ENCODE measurements at regions not wholly inside any gene's neighbourhood (a gene's known extent, or its start where the extent isn't known, plus 50 kb on each side); places are given as distances from the start of the nearest gene placed in this dataset.

DNA sequence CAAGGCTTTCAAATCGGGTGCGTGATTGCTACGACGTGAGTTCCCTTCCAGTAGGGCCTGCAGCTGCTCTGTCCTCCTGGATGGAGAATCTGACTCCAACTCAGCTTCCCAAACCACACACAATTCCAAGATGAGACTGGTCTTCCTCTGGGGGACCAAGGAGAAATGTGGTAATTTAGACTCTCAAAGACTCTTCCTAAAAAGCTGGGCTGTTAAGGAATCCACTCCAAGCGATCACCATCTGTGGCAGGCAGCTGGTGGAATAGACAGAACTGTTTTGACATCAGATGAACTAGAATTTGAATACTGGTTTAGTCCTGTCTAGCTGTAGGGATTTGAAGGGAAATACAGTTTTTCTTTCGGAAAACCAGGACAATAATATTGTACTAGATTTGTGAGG is 130.7 kb upstream of the KLF4 start:
- DNase-seq (ENCODE audit: low read depth in 2 of 3, low spot score in 2 of 3) = no peak

DNA sequence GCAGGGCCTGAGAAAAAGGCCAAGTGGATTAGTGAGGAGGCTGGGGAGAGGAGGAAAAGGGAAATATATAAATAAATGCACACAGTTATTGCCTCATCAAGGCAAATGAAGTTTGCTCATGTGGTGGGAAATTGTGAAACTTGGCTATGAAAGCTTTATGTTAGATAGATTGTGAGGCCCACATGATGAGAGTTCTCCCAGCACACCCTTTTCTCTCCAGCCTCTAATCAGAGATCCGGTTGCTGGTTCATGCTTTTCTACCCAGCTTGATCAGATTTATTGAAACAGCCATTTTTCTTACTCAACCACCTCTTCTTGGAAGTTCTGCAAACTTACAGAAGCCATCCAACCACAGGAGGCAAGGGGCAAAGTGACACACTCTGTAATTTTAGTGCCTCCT is 125.8 kb upstream of the KLF4 start:
- no peak for DNase-seq (ENCODE audit: low read depth in 2 of 3, low spot score in 2 of 3)

DNA sequence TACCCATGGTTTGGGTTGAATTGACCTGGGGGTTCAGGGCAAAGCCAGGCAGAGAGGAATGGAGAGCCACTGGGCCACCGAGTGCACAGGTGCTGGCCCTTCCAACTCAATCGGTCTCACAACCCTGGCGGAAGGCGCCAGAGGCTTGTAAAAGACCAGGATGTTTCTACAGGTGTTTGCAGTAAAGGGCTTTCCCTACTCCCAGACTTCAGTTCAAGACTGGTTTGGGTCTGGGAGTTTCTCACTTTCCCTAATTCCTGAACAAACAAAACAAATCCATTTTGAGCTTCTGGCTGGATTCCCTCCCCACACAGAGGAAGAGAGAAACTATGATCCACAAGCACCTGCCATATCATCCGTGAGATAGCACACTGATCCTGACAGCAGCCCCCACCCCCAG is 125.2 kb upstream of the KLF4 start:
- no peak for DNase-seq (ENCODE audit: low read depth in 2 of 3, low spot score in 2 of 3)

DNA sequence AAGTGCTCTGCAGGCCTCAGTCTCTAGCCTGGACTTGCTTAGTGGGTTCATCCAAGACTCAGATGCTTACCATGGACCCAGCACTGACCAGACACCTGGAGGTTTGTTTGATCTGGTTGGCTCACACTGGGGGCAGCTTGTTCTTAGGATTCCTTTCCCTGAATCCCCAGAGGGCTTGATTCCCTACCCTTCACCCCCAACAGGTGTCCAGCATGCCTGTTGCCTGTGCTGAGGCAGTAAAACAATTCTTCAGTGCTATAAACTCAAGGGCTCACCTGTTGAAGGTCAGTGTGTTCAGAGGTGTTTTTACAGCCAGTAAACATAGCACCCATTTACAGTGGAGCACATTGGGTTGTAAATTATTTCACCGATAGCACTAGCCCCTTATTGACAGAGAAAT is 123.8 kb upstream of the KLF4 start:
- no peak for DNase-seq (ENCODE audit: low read depth in 2 of 3, low spot score in 2 of 3)

DNA sequence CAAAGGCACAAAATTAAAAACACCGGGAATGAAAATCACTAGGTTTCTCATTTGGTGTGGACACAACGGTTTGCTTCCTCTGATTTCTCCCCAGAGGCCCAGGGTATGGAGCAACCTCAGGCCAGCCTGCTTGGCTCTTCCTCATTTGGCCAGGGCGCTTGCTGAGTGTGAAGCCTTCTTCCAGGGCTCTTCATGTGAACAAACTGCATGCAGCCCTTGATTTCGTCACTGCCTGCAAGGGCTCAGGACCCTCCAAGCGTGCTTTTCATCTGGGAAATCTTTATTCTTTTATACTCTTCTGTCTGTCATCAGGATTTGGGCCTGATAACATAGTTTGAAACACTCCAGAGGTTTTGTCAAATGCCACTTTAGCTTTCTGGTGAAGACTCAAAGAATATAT is 122.6 kb upstream of the KLF4 start:
- DNase-seq (ENCODE audit: low read depth in 2 of 3, low spot score in 2 of 3) = no peak

DNA sequence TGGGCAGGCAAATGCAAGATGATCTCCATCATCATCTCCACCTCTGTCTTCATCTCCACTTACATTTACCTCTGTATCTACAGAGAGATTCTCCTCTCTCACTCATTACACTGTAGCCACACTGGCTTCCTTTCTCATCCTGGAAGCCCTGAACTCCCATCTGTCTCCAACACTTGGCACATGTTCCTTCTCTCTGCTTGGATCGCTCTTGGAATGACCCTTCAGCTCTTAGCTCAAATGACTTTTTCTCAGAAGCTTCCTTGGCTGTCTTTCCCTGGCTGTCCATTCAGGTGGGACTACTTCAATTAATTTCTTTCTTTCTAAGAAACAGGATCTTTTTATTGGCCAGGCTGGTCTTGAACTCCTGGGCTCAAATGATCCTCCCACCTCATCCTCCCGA is 120.0 kb upstream of the KLF4 start:
- no peak for DNase-seq (ENCODE audit: low read depth in 2 of 3, low spot score in 2 of 3)

DNA sequence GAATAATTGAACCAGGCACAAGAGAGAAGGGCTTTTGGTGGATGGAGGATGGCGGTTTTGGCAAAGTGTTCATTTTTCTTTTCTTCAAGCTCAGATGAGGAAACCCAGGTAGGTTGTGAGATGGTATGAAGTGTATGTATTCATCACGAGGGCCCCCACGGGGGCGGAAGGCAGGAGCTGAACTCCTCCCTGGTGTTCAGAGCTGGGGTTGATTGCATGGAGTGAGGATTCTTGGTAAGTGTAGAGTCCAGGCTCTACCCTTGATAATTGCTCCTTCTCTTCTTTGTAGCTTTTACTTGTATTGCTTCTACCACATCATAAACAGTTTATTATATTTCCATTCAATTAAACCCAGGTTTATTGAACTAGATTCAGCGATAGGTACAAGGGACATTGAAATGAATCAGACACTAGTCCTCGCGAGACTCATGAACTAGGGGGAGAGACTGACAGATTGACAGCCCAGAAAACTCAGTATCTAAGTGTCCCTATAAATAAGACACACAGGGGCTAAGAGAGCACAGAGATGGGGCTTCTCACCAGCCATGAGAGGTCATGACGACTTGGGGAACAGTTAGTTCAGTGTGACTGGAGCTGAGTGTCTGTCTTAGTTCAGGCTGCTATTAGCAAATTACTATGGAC is 116.7 kb upstream of the KLF4 start:
- no peak for DNase-seq (ENCODE audit: low read depth in 2 of 3, low spot score in 2 of 3)

DNA sequence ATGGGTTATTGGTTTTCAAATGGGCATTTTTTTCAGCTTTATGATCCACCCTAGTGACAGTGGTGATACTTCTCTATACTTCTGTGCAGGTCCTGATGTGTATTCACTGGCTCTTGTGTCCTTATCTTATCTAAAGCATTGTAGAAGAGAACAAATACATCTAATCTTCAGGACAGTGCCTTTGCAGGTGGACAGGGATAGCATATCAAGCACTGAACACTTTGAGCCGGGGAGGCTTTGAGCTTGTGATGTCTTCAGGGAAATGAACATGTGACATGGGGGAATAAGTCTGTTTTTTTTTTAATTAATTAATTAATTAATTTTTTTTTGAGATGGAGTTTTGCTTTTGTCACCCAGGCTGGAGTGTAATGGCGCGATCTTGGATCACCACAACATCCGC is 115.5 kb upstream of the KLF4 start:
- DNase-seq (ENCODE audit: low read depth in 2 of 3, low spot score in 2 of 3) = no peak

DNA sequence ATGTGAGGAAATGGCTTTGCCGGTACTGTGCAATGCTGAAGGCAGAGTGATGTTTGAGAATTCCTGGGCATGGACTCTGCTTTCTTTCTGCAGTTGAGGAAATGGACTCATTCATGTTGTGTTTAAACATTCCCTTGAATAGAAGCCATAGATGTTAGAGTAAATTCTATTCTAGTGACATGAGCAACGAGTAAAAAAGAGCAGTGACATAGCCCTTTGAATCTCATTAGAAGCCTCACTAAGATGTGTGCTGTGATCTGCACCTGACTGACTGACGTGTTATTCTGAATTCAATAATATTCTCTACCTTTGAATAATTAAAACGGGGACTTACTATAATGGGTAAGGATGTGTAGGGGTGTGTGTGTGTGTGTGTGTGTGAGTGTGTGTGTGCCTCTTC is 113.7 kb upstream of the KLF4 start:
- no peak for DNase-seq (ENCODE audit: low read depth in 2 of 3, low spot score in 2 of 3)

DNA sequence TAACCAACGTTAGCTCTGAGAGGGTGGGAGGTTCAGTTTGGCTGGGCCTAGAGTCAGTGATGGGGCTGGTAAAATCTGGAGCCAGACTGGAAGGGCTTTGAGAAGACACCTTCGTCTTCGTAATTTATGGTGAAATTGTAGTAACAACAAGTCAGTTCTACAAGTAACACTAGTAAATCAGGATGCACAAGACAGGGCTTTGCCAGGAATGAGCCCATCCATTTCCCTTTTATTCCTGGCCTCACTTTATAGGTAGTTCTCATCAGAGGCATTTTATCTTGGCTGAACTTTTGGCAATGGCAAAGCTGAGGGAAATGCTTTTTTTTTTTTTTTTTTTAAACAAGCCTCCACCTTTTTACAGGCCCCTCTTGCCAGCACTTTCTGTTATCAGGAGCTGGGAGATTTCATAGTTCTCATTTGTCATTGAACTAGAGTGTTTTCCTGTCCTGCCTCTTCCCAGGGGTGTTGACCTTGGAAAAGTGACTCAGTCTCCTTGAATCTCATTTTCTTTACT is 110.5 kb upstream of the KLF4 start:
- DNase-seq (ENCODE audit: low read depth in 2 of 3, low spot score in 2 of 3) = no peak

DNA sequence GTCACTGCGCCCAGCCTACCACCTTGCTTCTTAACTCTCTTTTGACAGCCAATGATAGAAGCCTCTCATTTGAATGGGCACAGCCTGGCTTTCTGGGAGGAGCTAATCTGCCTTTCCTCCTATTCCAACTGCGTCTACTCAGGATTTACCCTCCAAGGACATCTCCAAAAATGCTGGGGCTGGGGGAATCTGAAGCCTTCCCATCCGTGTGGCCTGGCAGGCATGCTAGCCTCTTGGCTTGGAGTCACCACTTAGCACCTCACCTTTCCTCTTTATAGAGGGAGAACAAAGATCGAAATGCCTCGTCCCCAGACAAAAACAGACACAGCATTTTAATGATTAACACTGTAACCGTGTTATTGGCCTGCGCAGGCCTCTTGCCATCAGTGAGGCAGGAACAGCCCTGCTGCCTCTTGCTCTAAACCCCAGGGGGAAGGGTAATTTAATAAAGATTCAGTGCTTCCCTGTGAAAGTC is 108.2 kb upstream of the KLF4 start:
- no peak for DNase-seq (ENCODE audit: low read depth in 2 of 3, low spot score in 2 of 3)

DNA sequence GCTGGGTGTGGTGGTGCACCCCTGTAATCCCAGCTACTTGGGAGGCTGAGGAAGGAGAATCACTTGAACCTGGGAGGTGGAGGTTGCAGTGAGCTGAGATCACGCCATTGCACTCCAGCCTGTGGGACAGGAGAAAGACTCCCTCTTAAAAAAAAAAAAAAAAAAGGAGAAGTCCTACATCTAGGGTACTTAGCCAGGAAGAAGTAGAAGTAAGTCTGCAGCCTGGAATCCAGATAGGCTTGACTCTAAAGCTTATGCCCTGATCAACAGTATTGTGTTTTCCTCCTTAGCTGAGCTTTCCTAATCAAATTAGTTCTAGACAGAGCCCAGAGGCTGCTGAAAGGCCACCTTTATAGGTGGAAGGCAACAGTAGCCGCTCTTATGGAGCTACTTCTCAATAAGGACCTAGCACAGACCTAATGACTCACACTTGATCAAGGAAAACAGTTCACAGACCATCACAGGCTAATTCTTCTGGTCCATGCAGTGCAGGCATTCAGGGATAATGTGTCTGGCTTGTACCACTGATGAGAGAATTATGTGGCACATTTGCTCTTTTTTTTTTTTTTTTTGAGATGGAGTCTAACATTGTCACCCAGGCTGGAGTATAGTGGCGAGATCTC is 105.5 kb upstream of the KLF4 start:
- no peak for DNase-seq (ENCODE audit: low read depth in 2 of 3, low spot score in 2 of 3)

DNA sequence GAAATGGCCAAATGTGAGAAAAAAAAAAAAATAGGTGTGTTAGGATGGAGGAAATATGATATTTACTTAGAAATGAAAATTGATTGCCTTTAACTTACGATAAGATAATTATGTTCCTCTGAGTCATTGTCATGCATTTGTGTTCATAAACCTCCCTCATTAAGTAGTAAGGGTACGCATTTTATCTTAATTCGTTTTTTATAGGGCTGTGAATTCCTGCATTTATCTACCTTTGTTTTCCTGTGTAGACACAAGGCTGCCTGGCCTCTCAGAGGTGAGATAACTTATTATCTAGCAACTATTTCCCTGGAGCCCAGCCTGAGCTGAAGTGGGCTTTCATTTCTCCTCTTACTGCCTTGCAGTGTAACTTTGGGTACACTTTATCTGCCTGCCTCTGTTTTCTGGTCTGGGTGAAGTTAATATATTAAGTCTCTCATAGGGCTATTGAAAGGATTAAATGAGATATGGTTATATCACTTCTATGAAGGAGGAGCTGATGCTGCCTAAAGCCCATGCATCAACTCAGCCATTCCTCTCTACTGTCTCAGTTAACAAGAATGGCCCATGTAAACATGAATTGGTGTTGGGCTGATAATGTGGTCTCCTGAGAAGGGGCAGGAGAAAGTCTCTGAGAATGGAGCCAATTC is 103.8 kb upstream of the KLF4 start:
- no peak for DNase-seq (ENCODE audit: low read depth in 2 of 3, low spot score in 2 of 3)

DNA sequence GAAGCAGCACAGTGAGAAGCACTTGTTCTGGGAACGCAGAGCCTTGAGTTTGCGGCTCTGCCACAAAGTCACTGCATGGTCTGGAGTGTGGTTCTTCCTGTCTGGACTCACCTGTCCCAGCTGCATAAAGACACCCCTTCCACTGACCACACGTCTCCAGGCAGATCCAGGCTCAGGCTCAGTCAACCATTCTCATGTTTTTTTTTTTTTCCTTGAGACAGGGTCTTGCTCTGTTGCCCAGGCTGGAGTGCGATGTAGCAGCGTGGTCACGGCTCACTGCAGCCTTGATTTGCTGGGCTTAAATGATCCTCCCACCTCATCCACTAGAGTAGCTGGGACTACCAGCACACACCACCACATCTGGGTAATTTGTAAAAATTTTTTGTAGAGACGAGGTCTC is 102.9 kb upstream of the KLF4 start:
- DNase-seq (ENCODE audit: low read depth in 2 of 3, low spot score in 2 of 3) = no peak

DNA sequence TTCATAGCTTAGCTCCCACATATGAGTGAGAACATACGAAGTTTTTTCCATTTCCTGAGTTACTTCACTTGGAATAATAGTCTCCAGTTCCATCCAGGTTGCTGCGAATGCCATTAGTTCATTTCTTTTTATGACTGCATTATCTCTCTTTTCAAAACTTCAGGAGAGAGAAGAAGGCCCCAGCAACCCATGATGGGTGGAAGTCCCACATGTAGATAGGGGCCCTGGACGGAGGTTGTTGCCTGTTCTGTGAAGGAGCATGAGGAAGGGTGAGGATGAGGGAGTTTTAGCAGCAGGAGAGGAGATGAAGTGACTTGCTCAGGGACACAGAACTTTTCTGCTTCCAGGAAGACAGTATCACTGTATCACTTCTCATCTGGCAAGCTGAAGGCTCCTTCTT is 102.2 kb upstream of the KLF4 start:
- no peak for DNase-seq (ENCODE audit: low read depth in 2 of 3, low spot score in 2 of 3)

DNA sequence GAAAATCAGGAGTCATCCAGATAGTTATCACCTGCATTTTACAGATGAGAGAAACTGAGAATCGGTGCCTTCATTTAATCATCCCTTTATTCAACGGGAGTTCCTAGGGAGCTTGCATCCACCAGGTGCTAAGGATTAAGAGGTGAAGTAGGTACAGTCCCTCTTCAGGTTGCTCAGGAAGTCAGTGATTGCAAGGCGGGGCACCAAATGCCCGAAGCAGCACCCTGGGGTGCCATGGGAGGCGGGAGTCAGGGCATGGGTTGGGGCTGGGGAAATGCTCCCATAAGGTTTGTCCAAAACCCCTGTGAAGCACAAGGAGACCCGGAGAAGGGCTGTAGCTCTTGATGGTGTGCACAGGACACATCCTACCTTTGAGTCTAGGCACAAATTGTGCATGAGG is 98.8 kb upstream of the KLF4 start:
- DNase-seq (ENCODE audit: low read depth in 2 of 3, low spot score in 2 of 3) = no peak

DNA sequence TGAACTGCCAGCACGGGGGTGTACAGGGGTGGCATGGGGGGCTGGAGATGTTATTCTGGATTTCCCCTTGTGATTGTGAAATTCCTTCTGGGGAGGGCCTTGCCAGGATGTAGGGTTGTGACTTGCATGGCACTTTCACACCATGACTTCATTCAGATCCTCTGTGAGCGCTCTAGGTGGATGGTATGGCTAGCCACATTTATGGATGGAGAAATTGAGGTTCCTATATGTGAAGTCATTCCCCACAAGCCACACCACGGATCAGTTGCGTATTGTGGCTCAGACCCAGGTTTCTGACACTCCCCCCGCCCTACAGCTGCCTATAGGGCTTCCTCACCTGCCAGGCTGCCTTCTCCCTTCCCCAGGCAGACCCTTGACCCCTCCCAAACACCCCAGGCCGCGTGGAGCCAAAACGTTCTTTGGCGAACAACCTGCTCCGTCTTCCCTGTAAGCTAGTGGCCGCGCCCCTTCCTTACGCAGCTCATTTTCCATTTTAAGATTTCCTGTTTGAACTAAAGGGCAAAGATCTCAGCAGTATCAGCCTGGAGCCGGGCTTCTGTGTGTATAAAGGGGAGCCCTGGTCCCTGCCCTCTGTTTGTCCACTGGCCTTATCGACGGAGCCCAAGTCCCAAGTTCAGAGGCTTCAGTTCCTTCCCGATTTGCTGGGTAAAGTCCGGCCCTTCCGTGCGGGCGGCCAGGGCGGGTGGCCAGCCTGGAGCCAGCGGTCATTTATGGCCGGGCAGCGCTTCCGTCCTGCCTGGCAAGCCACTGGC is 97.8 kb upstream of the KLF4 start:
- no peak for DNase-seq (ENCODE audit: low read depth in 2 of 3, low spot score in 2 of 3)

DNA sequence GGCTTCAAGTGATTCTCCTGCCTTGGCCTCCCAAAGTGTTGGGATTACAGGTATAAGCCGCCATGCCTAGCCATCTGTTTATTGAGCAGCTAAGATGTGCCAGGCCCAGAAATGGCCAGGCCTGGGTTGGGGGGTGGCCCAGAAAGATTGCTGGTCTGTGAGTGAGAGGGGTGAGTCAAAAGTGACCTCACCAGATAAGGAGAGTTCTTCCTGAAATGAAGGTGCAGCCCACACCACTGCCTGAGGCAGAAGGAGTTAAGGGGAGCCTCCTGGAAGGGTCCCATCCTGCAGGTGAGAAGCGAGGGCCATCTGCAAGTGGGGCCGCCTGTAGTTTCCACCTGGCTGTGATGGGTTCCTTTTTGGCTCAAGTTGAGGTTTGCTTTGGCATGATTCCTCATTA is 96.9 kb upstream of the KLF4 start:
- DNase-seq (ENCODE audit: low read depth in 2 of 3, low spot score in 2 of 3) = no peak

DNA sequence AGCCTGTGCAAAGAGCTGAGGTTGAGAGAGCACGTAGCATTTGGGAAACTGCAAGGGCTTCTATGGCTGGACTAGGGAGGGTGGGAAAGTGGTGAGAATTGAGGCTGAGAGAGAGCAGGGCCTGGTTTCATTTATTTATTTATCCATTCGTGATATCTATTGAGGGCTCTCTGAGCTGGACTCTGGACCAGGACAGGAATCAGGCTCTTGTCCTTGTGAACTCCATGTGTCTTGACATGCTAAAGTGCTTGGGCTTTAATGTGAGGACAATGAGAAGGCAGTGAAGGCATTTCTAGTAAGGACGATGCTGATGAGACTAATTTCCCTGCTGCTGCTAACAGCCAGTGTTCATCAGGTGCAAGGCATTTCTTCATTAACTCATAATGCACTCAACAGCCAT is 95.9 kb upstream of the KLF4 start:
- no peak for DNase-seq (ENCODE audit: low read depth in 2 of 3, low spot score in 2 of 3)

DNA sequence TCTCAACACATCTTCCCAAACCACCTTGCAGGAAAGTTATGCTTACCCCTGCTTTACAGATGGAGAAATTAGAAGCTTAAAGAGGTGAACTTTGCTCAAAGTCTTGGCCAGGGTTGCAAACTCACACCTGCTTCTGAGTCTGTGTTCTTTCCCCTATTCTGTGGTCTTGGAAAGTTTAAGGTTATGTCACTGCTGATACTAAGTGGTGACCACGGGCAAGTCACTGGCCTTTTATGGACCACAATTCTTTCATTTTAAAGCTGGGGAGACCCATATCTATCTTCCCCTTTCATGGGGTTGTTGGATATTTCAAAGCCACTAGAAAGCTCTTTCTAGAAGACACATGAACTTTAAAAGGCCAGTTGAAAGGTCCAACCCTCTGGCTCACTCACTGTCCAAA is 95.4 kb upstream of the KLF4 start:
- no peak for DNase-seq (ENCODE audit: low read depth in 2 of 3, low spot score in 2 of 3)

DNA sequence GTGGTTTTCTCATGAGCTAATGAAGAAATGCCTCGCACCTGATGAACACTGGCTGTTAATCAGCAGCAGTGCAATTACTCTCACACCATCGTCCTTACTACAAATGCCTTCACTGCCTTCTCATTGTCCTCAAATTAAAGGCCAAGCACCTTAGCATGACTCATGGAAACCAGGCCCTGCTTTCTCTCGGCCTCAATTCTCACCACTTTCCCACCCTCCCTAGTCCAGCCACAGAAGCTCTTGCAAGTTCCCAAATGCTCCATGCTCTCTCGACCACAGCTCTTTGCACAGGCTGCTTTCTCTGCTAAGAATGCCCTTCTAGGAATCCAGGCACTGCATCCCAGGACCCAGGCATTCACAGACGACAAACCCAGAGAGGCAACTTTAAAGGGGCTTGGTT is 94.6 kb upstream of the KLF4 start:
- no peak for DNase-seq (ENCODE audit: low read depth in 2 of 3, low spot score in 2 of 3)
